ENCODE measurements at regions not wholly inside any gene's neighbourhood (a gene's known extent, or its start where the extent isn't known, plus 50 kb on each side); places are given as distances from the start of the nearest gene placed in this dataset.
"Not testable (repeated sequence)": the region's sequence is repeated elsewhere in the genome, so short reads cannot be mapped to it uniquely, and the experiment has no call there.

DNA sequence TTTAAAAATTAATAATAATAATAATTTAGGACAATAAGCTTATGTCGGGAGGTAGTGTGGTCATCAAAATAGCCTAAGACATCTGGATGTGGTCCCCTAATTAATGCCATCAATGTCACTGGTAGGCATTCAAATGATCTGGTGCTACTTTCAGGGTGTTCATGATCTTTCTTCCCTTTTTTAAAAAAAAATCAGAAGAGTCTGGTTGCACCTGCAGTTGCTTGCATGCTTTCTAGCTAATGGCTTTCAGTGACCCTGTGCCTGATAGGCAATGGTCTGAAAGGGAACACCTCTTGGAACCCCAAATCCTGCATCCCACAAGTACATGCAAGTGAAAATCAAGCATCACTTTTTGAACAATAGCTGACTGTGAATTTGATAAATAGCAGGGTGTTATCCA, 64.1 kb upstream of the KBTBD8 start (continued):
- TF ChIP-seq, protein P1, sequence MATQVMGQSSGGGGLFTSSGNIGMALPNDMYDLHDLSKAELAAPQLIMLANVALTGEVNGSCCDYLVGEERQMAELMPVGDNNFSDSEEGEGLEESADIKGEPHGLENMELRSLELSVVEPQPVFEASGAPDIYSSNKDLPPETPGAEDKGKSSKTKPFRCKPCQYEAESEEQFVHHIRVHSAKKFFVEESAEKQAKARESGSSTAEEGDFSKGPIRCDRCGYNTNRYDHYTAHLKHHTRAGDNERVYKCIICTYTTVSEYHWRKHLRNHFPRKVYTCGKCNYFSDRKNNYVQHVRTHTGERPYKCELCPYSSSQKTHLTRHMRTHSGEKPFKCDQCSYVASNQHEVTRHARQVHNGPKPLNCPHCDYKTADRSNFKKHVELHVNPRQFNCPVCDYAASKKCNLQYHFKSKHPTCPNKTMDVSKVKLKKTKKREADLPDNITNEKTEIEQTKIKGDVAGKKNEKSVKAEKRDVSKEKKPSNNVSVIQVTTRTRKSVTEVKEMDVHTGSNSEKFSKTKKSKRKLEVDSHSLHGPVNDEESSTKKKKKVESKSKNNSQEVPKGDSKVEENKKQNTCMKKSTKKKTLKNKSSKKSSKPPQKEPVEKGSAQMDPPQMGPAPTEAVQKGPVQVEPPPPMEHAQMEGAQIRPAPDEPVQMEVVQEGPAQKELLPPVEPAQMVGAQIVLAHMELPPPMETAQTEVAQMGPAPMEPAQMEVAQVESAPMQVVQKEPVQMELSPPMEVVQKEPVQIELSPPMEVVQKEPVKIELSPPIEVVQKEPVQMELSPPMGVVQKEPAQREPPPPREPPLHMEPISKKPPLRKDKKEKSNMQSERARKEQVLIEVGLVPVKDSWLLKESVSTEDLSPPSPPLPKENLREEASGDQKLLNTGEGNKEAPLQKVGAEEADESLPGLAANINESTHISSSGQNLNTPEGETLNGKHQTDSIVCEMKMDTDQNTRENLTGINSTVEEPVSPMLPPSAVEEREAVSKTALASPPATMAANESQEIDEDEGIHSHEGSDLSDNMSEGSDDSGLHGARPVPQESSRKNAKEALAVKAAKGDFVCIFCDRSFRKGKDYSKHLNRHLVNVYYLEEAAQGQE (IDR thresholded peaks at IDR 0.05; ENCODE audit: low read depth), result no peak
- TF ChIP-seq SP1 (IDR thresholded peaks at IDR 0.05; ENCODE audit: low read depth) (no peak), EZH2phosphoT487 (IDR thresholded peaks at IDR 0.05; ENCODE audit: borderline replicate concordance) (no peak), SRF (IDR thresholded peaks at IDR 0.05; ENCODE audit: low read depth) (no peak), EGR1 (IDR thresholded peaks at IDR 0.05; ENCODE audit: low read depth) (no peak)

DNA sequence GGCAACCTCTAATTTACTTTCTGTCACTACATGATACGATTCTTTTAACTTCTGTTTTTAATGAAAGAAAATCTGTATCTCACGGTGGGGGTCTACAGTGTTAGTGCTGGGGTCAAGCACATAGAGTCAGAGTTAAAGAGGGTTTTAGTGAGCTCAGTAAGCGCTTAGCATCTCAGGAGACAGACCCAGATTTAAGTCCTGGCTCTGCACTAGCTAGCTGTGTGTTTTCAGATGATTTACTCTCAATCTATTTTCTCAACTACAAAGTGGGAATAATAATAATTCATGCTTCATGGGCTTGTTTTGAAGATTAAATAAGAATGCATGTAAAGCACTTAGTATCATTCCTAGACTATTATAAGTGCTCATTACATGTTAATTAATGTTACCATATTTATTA, 63.4 kb upstream of the KBTBD8 start:
- no peak overlapping the region for H3K9ac ChIP-seq (ENCODE audit: low read length)
- H2AFZ ChIP-seq (ENCODE audit: low read depth, low read length, poor library complexity, severe bottlenecking), result no peak overlapping the region
- no peaks in the 10 kb centered on the region for H4K20me1 ChIP-seq (ENCODE audit: insufficient read depth)
- POLR2A ChIA-PET, result no interaction called here
- H3K27me3 ChIP-seq (ENCODE audit: insufficient read depth, low read length), result peaks cover 34% of the 10 kb centered on the region
- no peaks in the 10 kb centered on the region for H3K4me1 ChIP-seq (ENCODE audit: control insufficient read depth in 1 of 2, insufficient read depth in 2 of 2, low read length in 2 of 2)
- intact Hi-C loops (cut with micrococcal nuclease), result loop anchor here (5.0 kb wide), 3 partner anchors 858 to 1958 kb away; no protein-coding TSS in a partner anchor
- DNase-seq (ENCODE audit: low read depth, low spot score) (no peak), ATAC-seq (no peak)
- TF ChIP-seq, protein P1 (IDR thresholded peaks at IDR 0.05; ENCODE audit: low read depth), result no peak
- TF ChIP-seq, protein P2, sequence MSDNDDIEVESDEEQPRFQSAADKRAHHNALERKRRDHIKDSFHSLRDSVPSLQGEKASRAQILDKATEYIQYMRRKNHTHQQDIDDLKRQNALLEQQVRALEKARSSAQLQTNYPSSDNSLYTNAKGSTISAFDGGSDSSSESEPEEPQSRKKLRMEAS (IDR thresholded peaks at IDR 0.05), result no peak
- TF ChIP-seq FOSL1 (IDR thresholded peaks at IDR 0.05; ENCODE audit: low read depth) (no peak), SIN3A (IDR thresholded peaks at IDR 0.05; ENCODE audit: low read depth) (no peak), CBX3 (IDR thresholded peaks at IDR 0.05; ENCODE audit: low read depth) (no peak), SP1 (IDR thresholded peaks at IDR 0.05; ENCODE audit: low read depth) (no peak), EGR1 (IDR thresholded peaks at IDR 0.05; ENCODE audit: low read depth) (no peak), CEBPB (IDR thresholded peaks at IDR 0.05; ENCODE audit: low read depth) (no peak), RAD21 (IDR thresholded peaks at IDR 0.05; ENCODE audit: low read depth) (no peak)
- no peak overlapping the region for H3K27ac ChIP-seq (ENCODE audit: low read depth, low read length)
- no peaks in the 10 kb centered on the region for H3K36me3 ChIP-seq (ENCODE audit: control insufficient read depth in 1 of 2, insufficient read depth in 2 of 2, low read length in 2 of 2)
- no peaks in the 10 kb centered on the region for H3K79me2 ChIP-seq (ENCODE audit: insufficient read depth, low read length)
- no peaks in the 10 kb centered on the region for H3K9me3 ChIP-seq (ENCODE audit: control insufficient read depth in 1 of 2, insufficient read depth in 1 of 2, low read depth in 1 of 2, low read length in 2 of 2)
- CTCF ChIA-PET, result no interaction called here
- BruUV-seq (replicated peaks), result no TSS peak
- H3K4me3 ChIP-seq (replicated peaks in 1 of 2; ENCODE audit: low read depth in 1 of 2, low read length in 2 of 2), result no peak overlapping the region
- H3K9me2 ChIP-seq (ENCODE audit: insufficient read depth), result no peaks in the 10 kb centered on the region
- RAD21 ChIA-PET (ENCODE audit: low non-redundant PET in 1 of 2, low total read pairs in 2 of 2, uncharacterized antibody in 2 of 2, unreplicated experiment in 2 of 2), result no interaction called here
- H3K4me2 ChIP-seq (ENCODE audit: low read length), result no peak overlapping the region

DNA sequence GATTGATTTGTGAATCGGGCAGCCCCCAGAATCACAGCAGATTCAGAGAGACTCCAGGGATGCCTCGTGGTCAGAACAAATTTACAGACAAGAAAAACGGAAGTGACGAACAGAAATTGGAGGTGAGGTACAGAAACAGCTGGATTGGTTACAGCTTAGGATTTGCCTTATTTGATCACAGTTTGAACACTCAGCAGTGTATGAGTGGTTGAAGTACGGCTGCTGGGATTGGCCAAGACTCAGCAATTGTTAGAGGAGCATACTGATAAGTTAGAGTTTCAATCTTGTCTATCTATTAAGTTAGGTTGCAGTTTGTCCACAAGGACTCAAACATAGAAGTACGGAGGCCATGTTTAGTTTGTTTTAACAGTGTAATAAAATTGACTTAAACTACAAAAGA, 61.1 kb upstream of the KBTBD8 start:
- H2AFZ ChIP-seq (ENCODE audit: low read depth, low read length, poor library complexity, severe bottlenecking); ATAC-seq; H3K4me3 ChIP-seq (replicated peaks in 1 of 2; ENCODE audit: low read depth in 1 of 2, low read length in 2 of 2); H4K20me1 ChIP-seq (ENCODE audit: insufficient read depth); H3K9me2 ChIP-seq (ENCODE audit: insufficient read depth); H3K79me2 ChIP-seq (ENCODE audit: insufficient read depth, low read length); H3K4me1 ChIP-seq (ENCODE audit: control insufficient read depth in 1 of 2, insufficient read depth in 2 of 2, low read length in 2 of 2); DNase-seq (ENCODE audit: low read depth, low spot score); H3K36me3 ChIP-seq (ENCODE audit: control insufficient read depth in 1 of 2, insufficient read depth in 2 of 2, low read length in 2 of 2); H3K9ac ChIP-seq (ENCODE audit: low read length); H3K27ac ChIP-seq (ENCODE audit: low read depth, low read length); RAD21 ChIA-PET (ENCODE audit: low non-redundant PET in 1 of 2, low total read pairs in 2 of 2, uncharacterized antibody in 2 of 2, unreplicated experiment in 2 of 2); BruUV-seq (replicated peaks); H3K4me2 ChIP-seq (ENCODE audit: low read length); POLR2A ChIA-PET; H3K9me3 ChIP-seq (ENCODE audit: control insufficient read depth in 1 of 2, insufficient read depth in 1 of 2, low read depth in 1 of 2, low read length in 2 of 2): not testable (repeated sequence)
- CTCF ChIA-PET, result interaction anchor here (1.0 to 1.8 kb wide), 4 partner anchors 22 to 1956 kb away, joined by 3 to 13 read pairs (median 6); no protein-coding TSS in a partner anchor
- intact Hi-C loops (cut with micrococcal nuclease), result loop anchor here (5.0 kb wide), 3 partner anchors 855 to 1955 kb away; no protein-coding TSS in a partner anchor
- peaks cover 31% of the 10 kb centered on the region for H3K27me3 ChIP-seq (ENCODE audit: insufficient read depth, low read length)

Data from HCT116 (cell line).